MM.1S (cell line): ENCODE measurements at regions not wholly inside any gene's neighbourhood (a gene's known extent, or its start where the extent isn't known, plus 50 kb on each side); places are given as distances from the start of the nearest gene placed in this dataset.

Experiments
- DNase-seq: peaks from one replicate; pipeline ENCODE4 v3.0.0-alpha.2; 2015
- H2AFZ ChIP-seq: fragments of 300-600 bp; sonication (generic); 2 replicates; pipeline ENCODE4 v1.6.0; 2016; ENCODE audit warnings: antibody characterized with exemption, low read length
- H3F3A ChIP-seq: fragments of 300-600 bp; sonication (generic); 2 replicates; pipeline ENCODE4 v1.6.1; 2016; ENCODE audit warnings: mild to moderate bottlenecking, antibody characterized with exemption, low read length, moderate library complexity, mixed read lengths; ENCODE audit not compliant: insufficient read depth
- H3K27ac ChIP-seq: fragments of 300-600 bp; sonication (generic); 2 replicates; pipeline ENCODE4 v1.5.1; 2016; ENCODE audit warnings: mild to moderate bottlenecking, low read length
- H3K27me3 ChIP-seq: fragments of 300-600 bp; sonication (generic); replicated peaks from 2 replicates; pipeline ENCODE4 v1.6.0; 2016; ENCODE audit warnings: low read length; ENCODE audit not compliant: insufficient read depth
- H3K36me3 ChIP-seq: fragments of 300-600 bp; sonication (generic); replicated peaks from 2 replicates; pipeline ENCODE4 v1.6.1; 2016; ENCODE audit warnings: mild to moderate bottlenecking, low read length, mixed read lengths; ENCODE audit not compliant: insufficient read depth
- H3K4me1 ChIP-seq: fragments of 300-600 bp; sonication (generic); 2 replicates; pipeline ENCODE4 v1.6.1; 2016; ENCODE audit warnings: low read length, mixed read lengths
- H3K4me2 ChIP-seq: fragments of 300-600 bp; sonication (generic); 2 replicates; pipeline ENCODE4 v1.6.0; 2016; ENCODE audit warnings: low read depth, low read length
- H3K4me3 ChIP-seq: fragments of 300-600 bp; sonication (generic); 2 replicates; pipeline ENCODE4 v1.5.1; 2016; ENCODE audit warnings: low read length, mixed read lengths
- H3K79me2 ChIP-seq: fragments of 300-600 bp; sonication (generic); 2 replicates; pipeline ENCODE4 v1.6.1; 2016; ENCODE audit warnings: mixed run types, low read length, mixed read lengths
- H3K9ac ChIP-seq: fragments of 300-600 bp; sonication (generic); 2 replicates; pipeline ENCODE4 v1.6.1; 2016; ENCODE audit warnings: low read length, mixed read lengths
- H3K9me2 ChIP-seq: fragments of 300-600 bp; sonication (generic); replicated peaks from 2 replicates; pipeline ENCODE4 v1.6.1; 2016; ENCODE audit warnings: mild to moderate bottlenecking, low read length, mixed read lengths; ENCODE audit not compliant: insufficient read depth
- H3K9me3 ChIP-seq: fragments of 300-600 bp; sonication (generic); replicated peaks from 2 replicates; pipeline ENCODE4 v1.6.1; 2016; ENCODE audit warnings: mild to moderate bottlenecking, low read length, mixed read lengths; ENCODE audit not compliant: insufficient read depth
- H4K20me1 ChIP-seq: fragments of 300-600 bp; sonication (generic); 2 replicates; pipeline ENCODE4 v1.6.1; 2016; ENCODE audit warnings: mild to moderate bottlenecking, low read length, moderate library complexity, mixed read lengths; ENCODE audit not compliant: insufficient read depth
- CTCF ChIP-seq: fragments of 300-600 bp; sonication (generic); IDR thresholded peaks from 2 replicates; pipeline ENCODE4 v1.5.1; 2016; ENCODE audit warnings: antibody characterized with exemption, low read length, mixed read lengths
- EZH2 ChIP-seq: fragments of 300-600 bp; sonication (generic); optimal IDR thresholded peaks from 2 replicates; pipeline ENCODE3; 2017; ENCODE audit warnings: low read depth, mild to moderate bottlenecking, antibody characterized with exemption, low read length, mixed read lengths
- EZH2phosphoT487 ChIP-seq: fragments of 300-600 bp; sonication (generic); IDR thresholded peaks from 2 replicates; pipeline ENCODE4 v1.6.1; 2018; ENCODE audit warnings: antibody characterized with exemption, low read length

- no peak overlapping the region for H3K27ac ChIP-seq
- no peaks in the 10 kb centered on the region for H3K4me1 ChIP-seq
Measured at GRCh38 chrX:13147733-13148132, 103.3 kb upstream of the FAM9C start.

GRCh38 chrX:13147147-13147546, 102.7 kb upstream of the FAM9C start:
- no peaks in the 10 kb centered on the region for H3K9me3 ChIP-seq

More at GRCh38 chrX:13147733-13148132, 103.3 kb upstream of the FAM9C start:
- Histone ChIP-seq H3K27me3 (no peaks in the 10 kb centered on the region), H3K36me3 (no peaks in the 10 kb centered on the region), H3K4me2 (no peak overlapping the region), H3K4me3 (no peak overlapping the region), H3K9ac (no peak overlapping the region), H3K79me2 (no peaks in the 10 kb centered on the region), H4K20me1 (no peaks in the 10 kb centered on the region), H2AFZ (no peak overlapping the region), H3F3A (no peaks in the 10 kb centered on the region), H3K9me2 (no peaks in the 10 kb centered on the region), H3K9me3 (no peaks in the 10 kb centered on the region)
- no peak for TF ChIP-seq EZH2phosphoT487
- no peak for TF ChIP-seq CTCF
- TF ChIP-seq EZH2: no peak
- no peak for DNase-seq

GRCh38 chrX:13144927-13145655, 100.7 kb upstream of the FAM9C start:
- Histone ChIP-seq H3K27me3 (no peaks in the 10 kb centered on the region), H3K79me2 (no peaks in the 10 kb centered on the region), H3K9me3 (no peaks in the 10 kb centered on the region), H3K36me3 (no peaks in the 10 kb centered on the region), H3K9me2 (no peaks in the 10 kb centered on the region), H3K4me1 (no peaks in the 10 kb centered on the region), H2AFZ (no peak overlapping the region), H3K27ac (no peak overlapping the region), H3K4me2 (no peak overlapping the region), H3K9ac (no peak overlapping the region), H3K4me3 (no peak overlapping the region), H4K20me1 (no peaks in the 10 kb centered on the region), H3F3A (no peaks in the 10 kb centered on the region)
- no peak for DNase-seq
- TF ChIP-seq EZH2 (no peak), EZH2phosphoT487 (no peak), CTCF (no peak)

More at GRCh38 chrX:13147147-13147546, 102.7 kb upstream of the FAM9C start:
- Histone ChIP-seq H3K4me2 (no peak overlapping the region), H3F3A (no peaks in the 10 kb centered on the region), H4K20me1 (no peaks in the 10 kb centered on the region), H3K36me3 (no peaks in the 10 kb centered on the region), H3K27me3 (no peaks in the 10 kb centered on the region), H2AFZ (no peak overlapping the region), H3K4me3 (no peak overlapping the region), H3K27ac (no peak overlapping the region), H3K4me1 (no peaks in the 10 kb centered on the region), H3K9ac (no peak overlapping the region), H3K79me2 (no peaks in the 10 kb centered on the region), H3K9me2 (no peaks in the 10 kb centered on the region)
- TF ChIP-seq EZH2 (no peak), CTCF (no peak), EZH2phosphoT487 (no peak)
- no peak for DNase-seq
